ENCODE measurements at regions not wholly inside any gene's neighbourhood (a gene's known extent, or its start where the extent isn't known, plus 50 kb on each side); places are given as distances from the start of the nearest gene placed in this dataset.

DNA sequence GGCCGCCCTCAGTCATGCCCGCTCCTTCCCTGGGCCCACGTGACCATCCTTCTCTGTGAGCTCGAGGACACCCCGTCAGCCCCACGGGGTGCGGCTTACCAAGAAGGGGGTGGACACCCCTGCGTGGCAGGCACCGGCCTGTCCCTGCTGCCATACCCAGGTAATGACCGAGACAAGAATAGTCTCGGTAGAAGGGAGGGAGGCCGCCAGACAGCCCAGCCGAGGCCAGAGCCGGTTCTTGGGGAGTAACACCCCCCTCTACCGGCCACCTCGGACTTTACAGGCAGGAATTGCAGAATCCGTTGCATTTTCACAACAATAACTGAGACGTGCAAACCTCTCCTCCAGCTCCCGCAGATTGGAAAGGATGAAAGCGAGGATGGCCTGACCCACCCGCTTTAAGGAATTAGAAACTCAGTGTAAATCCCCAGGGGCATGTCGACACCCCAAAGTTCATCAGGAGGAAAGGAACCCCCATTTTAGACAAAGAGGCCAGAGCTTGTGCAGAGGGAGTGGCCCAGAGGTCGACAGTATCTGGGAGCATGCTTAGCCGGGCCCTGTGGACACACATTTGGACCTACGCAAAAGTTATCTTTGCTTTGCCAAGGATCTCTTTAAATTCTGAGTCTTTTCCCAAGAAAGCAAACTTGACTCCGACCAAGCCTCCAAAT lies 60.1 kb upstream of the GLI2 start:
- Histone ChIP-seq H3K27ac (ENCODE audit: low read depth, low read length) (no peak overlapping the region), H4K20me1 (ENCODE audit: insufficient read depth, low read length) (no peaks in the 10 kb centered on the region), H3K27me3 (ENCODE audit: insufficient read depth, low read length) (peaks cover 6% of the 10 kb centered on the region), H3K4me3 (ENCODE audit: insufficient read depth, low read depth, low read length) (no peak overlapping the region), H3K9ac (ENCODE audit: low read length) (no peak overlapping the region), H2AFZ (ENCODE audit: low read depth, low read length) (no peak overlapping the region), H3K4me2 (ENCODE audit: low read length) (no peak overlapping the region), H3K36me3 (ENCODE audit: insufficient read depth, low read length) (no peaks in the 10 kb centered on the region), H3K9me3 (ENCODE audit: insufficient read depth, low read depth, low read length) (no peaks in the 10 kb centered on the region), H3K79me2 (ENCODE audit: insufficient read depth, low read length) (no peaks in the 10 kb centered on the region), H3K4me1 (ENCODE audit: insufficient read depth, low read length) (no peaks in the 10 kb centered on the region)
- peaks cover 54% of the 10 kb centered on the region for H3K27me3 Mint-ChIP-seq (ENCODE audit: low read depth, unreplicated experiment)
- no peaks in the 10 kb centered on the region for H3K36me3 Mint-ChIP-seq (ENCODE audit: low read depth, unreplicated experiment)
- TF ChIP-seq EZH2 (IDR thresholded peaks at IDR 0.05; ENCODE audit: insufficient read depth, low read length) = no peak
- TF ChIP-seq, protein P1, sequence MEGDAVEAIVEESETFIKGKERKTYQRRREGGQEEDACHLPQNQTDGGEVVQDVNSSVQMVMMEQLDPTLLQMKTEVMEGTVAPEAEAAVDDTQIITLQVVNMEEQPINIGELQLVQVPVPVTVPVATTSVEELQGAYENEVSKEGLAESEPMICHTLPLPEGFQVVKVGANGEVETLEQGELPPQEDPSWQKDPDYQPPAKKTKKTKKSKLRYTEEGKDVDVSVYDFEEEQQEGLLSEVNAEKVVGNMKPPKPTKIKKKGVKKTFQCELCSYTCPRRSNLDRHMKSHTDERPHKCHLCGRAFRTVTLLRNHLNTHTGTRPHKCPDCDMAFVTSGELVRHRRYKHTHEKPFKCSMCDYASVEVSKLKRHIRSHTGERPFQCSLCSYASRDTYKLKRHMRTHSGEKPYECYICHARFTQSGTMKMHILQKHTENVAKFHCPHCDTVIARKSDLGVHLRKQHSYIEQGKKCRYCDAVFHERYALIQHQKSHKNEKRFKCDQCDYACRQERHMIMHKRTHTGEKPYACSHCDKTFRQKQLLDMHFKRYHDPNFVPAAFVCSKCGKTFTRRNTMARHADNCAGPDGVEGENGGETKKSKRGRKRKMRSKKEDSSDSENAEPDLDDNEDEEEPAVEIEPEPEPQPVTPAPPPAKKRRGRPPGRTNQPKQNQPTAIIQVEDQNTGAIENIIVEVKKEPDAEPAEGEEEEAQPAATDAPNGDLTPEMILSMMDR (IDR thresholded peaks at IDR 0.05; ENCODE audit: insufficient read depth, low read depth, low read length) = peak; percentile 58
- H3K27ac Mint-ChIP-seq (ENCODE audit: unreplicated experiment) = no peak overlapping the region
- FAIRE-seq (no peak), DNase-seq (ENCODE audit: low read depth) (peak; percentile 8)
- H3K9me3 Mint-ChIP-seq (ENCODE audit: unreplicated experiment) = no peaks in the 10 kb centered on the region
- H3K4me1 Mint-ChIP-seq (ENCODE audit: low read depth, unreplicated experiment) = peaks cover 3% of the 10 kb centered on the region
- no peak overlapping the region for H3K4me3 Mint-ChIP-seq (ENCODE audit: unreplicated experiment)

DNA sequence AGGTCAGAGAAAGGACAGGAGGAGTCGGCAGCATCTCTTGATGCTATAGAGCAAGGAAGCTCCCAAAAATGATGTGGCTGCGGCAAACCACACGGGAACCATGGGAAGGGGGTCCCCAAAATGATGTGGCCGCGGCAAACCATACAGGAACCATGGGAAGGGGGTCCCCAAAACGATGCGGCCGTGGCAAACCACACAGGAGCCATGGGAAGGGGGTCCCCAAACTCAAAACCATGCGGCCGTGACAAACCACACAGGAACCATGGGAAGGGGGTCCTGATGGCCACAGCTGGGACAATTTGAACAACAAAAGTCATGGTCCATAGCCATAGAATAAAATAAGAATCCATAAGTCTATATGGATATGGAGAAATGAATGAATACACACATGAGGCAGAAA lies 58.4 kb upstream of the GLI2 start:
- H4K20me1 ChIP-seq (ENCODE audit: insufficient read depth, low read length) = no peaks in the 10 kb centered on the region
- H3K9me3 ChIP-seq (ENCODE audit: insufficient read depth, low read depth, low read length) = no peaks in the 10 kb centered on the region
- no peaks in the 10 kb centered on the region for H3K4me1 ChIP-seq (ENCODE audit: insufficient read depth, low read length)
- TF ChIP-seq, protein P1 (IDR thresholded peaks at IDR 0.05; ENCODE audit: insufficient read depth, low read depth, low read length) = no peak
- TF ChIP-seq EZH2 (IDR thresholded peaks at IDR 0.05; ENCODE audit: insufficient read depth, low read length) = no peak
- Mint-ChIP-seq H3K27ac (ENCODE audit: unreplicated experiment) (no peak overlapping the region), H3K4me3 (ENCODE audit: unreplicated experiment) (no peak overlapping the region), H3K36me3 (ENCODE audit: low read depth, unreplicated experiment) (no peaks in the 10 kb centered on the region), H3K9me3 (ENCODE audit: unreplicated experiment) (no peaks in the 10 kb centered on the region), H3K4me1 (ENCODE audit: low read depth, unreplicated experiment) (peaks cover 3% of the 10 kb centered on the region), H3K27me3 (ENCODE audit: low read depth, unreplicated experiment) (peaks cover 60% of the 10 kb centered on the region)
- H3K36me3 ChIP-seq (ENCODE audit: insufficient read depth, low read length) = no peaks in the 10 kb centered on the region
- no peaks in the 10 kb centered on the region for H3K79me2 ChIP-seq (ENCODE audit: insufficient read depth, low read length)
- H3K4me2 ChIP-seq (ENCODE audit: low read length) = no peak overlapping the region
- H2AFZ ChIP-seq (ENCODE audit: low read depth, low read length) = no peak overlapping the region
- FAIRE-seq = no peak
- peaks cover 8% of the 10 kb centered on the region for H3K27me3 ChIP-seq (ENCODE audit: insufficient read depth, low read length)
- no peak overlapping the region for H3K4me3 ChIP-seq (ENCODE audit: insufficient read depth, low read depth, low read length)
- H3K27ac ChIP-seq (ENCODE audit: low read depth, low read length) = no peak overlapping the region
- no peak overlapping the region for H3K9ac ChIP-seq (ENCODE audit: low read length)
- DNase-seq (ENCODE audit: low read depth) = no peak

DNA sequence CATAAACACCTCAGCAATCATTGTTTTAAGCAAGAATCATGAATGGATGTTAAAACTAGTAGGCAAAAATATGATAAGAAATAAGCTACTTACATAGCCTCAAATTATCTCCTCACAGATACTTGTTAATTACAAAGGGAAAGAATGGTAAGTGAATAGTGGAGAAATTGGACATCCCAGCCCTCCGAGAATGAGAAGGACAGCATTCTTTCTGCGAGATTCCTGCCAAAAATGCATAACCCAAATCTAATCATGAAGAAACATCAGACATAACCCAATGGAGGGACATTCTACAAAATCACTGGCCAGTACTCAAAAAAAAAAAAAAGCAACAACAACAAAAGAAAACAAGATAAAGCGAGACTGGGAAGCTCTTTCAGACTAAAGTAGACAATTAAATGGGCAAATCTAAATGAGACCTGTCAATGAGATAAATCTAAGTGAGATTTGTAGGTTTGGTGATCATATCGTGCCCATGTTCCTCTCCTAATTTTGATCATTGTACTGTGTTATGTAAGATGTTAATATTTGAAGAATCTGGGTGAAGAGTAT lies 57.9 kb upstream of the GLI2 start:
- Histone ChIP-seq H4K20me1 (ENCODE audit: insufficient read depth, low read length) (no peaks in the 10 kb centered on the region), H2AFZ (ENCODE audit: low read depth, low read length) (no peak overlapping the region), H3K4me2 (ENCODE audit: low read length) (peak overlapping the region; percentile 1), H3K4me1 (ENCODE audit: insufficient read depth, low read length) (peaks cover 1% of the 10 kb centered on the region), H3K9me3 (ENCODE audit: insufficient read depth, low read depth, low read length) (no peaks in the 10 kb centered on the region), H3K4me3 (ENCODE audit: insufficient read depth, low read depth, low read length) (no peak overlapping the region), H3K79me2 (ENCODE audit: insufficient read depth, low read length) (no peaks in the 10 kb centered on the region), H3K36me3 (ENCODE audit: insufficient read depth, low read length) (no peaks in the 10 kb centered on the region), H3K27me3 (ENCODE audit: insufficient read depth, low read length) (peaks cover 8% of the 10 kb centered on the region), H3K27ac (ENCODE audit: low read depth, low read length) (no peak overlapping the region), H3K9ac (ENCODE audit: low read length) (no peak overlapping the region)
- TF ChIP-seq, protein P1 (IDR thresholded peaks at IDR 0.05; ENCODE audit: insufficient read depth, low read depth, low read length) = no peak
- no peak for TF ChIP-seq EZH2 (IDR thresholded peaks at IDR 0.05; ENCODE audit: insufficient read depth, low read length)
- Mint-ChIP-seq H3K36me3 (ENCODE audit: low read depth, unreplicated experiment) (no peaks in the 10 kb centered on the region), H3K27ac (ENCODE audit: unreplicated experiment) (no peak overlapping the region), H3K4me3 (ENCODE audit: unreplicated experiment) (no peak overlapping the region), H3K4me1 (ENCODE audit: low read depth, unreplicated experiment) (peaks cover 3% of the 10 kb centered on the region), H3K27me3 (ENCODE audit: low read depth, unreplicated experiment) (peaks cover 59% of the 10 kb centered on the region), H3K9me3 (ENCODE audit: unreplicated experiment) (no peaks in the 10 kb centered on the region)
- FAIRE-seq = no peak
- DNase-seq (ENCODE audit: low read depth) = peak; percentile 51

Measured in astrocyte (in vitro differentiated cells and primary cell).